GM18868 (cell line): ENCODE measurements at regions not wholly inside any gene's neighbourhood (a gene's known extent, or its start where the extent isn't known, plus 50 kb on each side); places are given as distances from the start of the nearest gene placed in this dataset.
"Not testable (repeated sequence)": the region's sequence is repeated elsewhere in the genome, so short reads cannot be mapped to it uniquely, and the experiment has no call there.

Experiments
- ATAC-seq: cut with Tn5 transposase; IDR thresholded peaks from one replicate; pipeline ENCODE4 v1.9.1; 2021; ENCODE audit warnings: mild to moderate bottlenecking, moderate library complexity; ENCODE audit not compliant: unreplicated experiment

GRCh38 chr16:60712144-60712543 is 1324.1 kb downstream of the CDH8 start:
- no peak for ATAC-seq

GRCh38 chr16:60704726-60705125 is 1331.5 kb downstream of the CDH8 start:
- no peak for ATAC-seq

- no peak for ATAC-seq
These were observed 1333.1 kb downstream of the CDH8 start for GRCh38 chr16:60703096-60703495.

GRCh38 chr16:60686824-60687223 is 1349.4 kb downstream of the CDH8 start:
- ATAC-seq, result no peak

GRCh38 chr16:60684002-60684401 is 1352.2 kb downstream of the CDH8 start:
- ATAC-seq, result no peak

GRCh38 chr16:60682219-60682618 is 1354.0 kb downstream of the CDH8 start:
- peak; percentile 42 for ATAC-seq

- no peak for ATAC-seq
These were observed 1355.2 kb downstream of the CDH8 start for GRCh38 chr16:60681043-60681442.

- no peak for ATAC-seq
These were observed 1361.2 kb downstream of the CDH8 start for GRCh38 chr16:60675022-60675421.

GRCh38 chr16:60674241-60674640 is 1362.0 kb downstream of the CDH8 start:
- no peak for ATAC-seq

GRCh38 chr16:60655514-60656153 is 1380.6 kb downstream of the CDH8 start:
- ATAC-seq, result no peak

- ATAC-seq, result no peak
These were observed 1384.9 kb downstream of the CDH8 start for GRCh38 chr16:60651346-60651745.

- no peak for ATAC-seq
These were observed 1387.9 kb downstream of the CDH8 start for GRCh38 chr16:60648290-60648689.

- ATAC-seq, result not testable (repeated sequence)
These were observed 1388.8 kb downstream of the CDH8 start for GRCh38 chr16:60647388-60647787.

- ATAC-seq, result no peak
These were observed 1389.6 kb downstream of the CDH8 start for GRCh38 chr16:60646631-60647030.

GRCh38 chr16:60645541-60645940 is 1390.7 kb downstream of the CDH8 start:
- ATAC-seq, result no peak

GRCh38 chr16:60642956-60643355 is 1393.3 kb downstream of the CDH8 start:
- ATAC-seq, result no peak

GRCh38 chr16:60641067-60641665 is 1395.1 kb downstream of the CDH8 start:
- no peak for ATAC-seq

GRCh38 chr16:60640038-60640437 is 1396.2 kb downstream of the CDH8 start:
- ATAC-seq, result no peak

- ATAC-seq, result not testable (repeated sequence)
These were observed 1399.6 kb downstream of the CDH8 start for GRCh38 chr16:60636636-60637035.

- ATAC-seq, result no peak
These were observed 1400.1 kb downstream of the CDH8 start for GRCh38 chr16:60636117-60636516.

GRCh38 chr16:60635548-60635947 is 1400.7 kb downstream of the CDH8 start:
- no peak for ATAC-seq

- no peak for ATAC-seq
These were observed 1424.4 kb downstream of the CDH8 start for GRCh38 chr16:60611844-60612243.

- ATAC-seq, result no peak
These were observed 1427.3 kb downstream of the CDH8 start for GRCh38 chr16:60608971-60609370.
